ENCODE measurements at regions not wholly inside any gene's neighbourhood (a gene's known extent, or its start where the extent isn't known, plus 50 kb on each side); places are given as distances from the start of the nearest gene placed in this dataset.

- no peaks in the 10 kb centered on the region for H3K4me1 Mint-ChIP-seq
- ChIA-PET POLR2A (no interaction called here), CTCF (no interaction called here)
- no peak overlapping the region for H3K4me3 ChIP-seq (ENCODE audit: control insufficient read depth in 1 of 2, extremely low read depth in 1 of 2, low read length in 1 of 2)
- no peaks in the 10 kb centered on the region for H3K9me3 ChIP-seq
- H3K4me3 Mint-ChIP-seq = no peak overlapping the region
- H3K36me3 ChIP-seq (ENCODE audit: control insufficient read depth in 2 of 2, extremely low read depth in 1 of 2, insufficient read depth in 1 of 2, low read length in 1 of 2) = no peaks in the 10 kb centered on the region
- H3K27ac Mint-ChIP-seq = no peak overlapping the region
- peaks cover 0 to 3% of the 10 kb centered on the region in 2 donors for H3K27me3 Mint-ChIP-seq
- no peaks in the 10 kb centered on the region for H3K27me3 ChIP-seq (replicated peaks in 1 of 2; ENCODE audit: control insufficient read depth in 2 of 2, extremely low read depth in 1 of 2, insufficient read depth in 2 of 2, low read length in 1 of 2)
- 63% methylated on average over 1 of the region's 3 CpGs for WGBS (ENCODE audit: insufficient coverage)
- no peak for DNase-seq
- H3K4me1 ChIP-seq (ENCODE audit: control insufficient read depth in 1 of 2, extremely low read depth in 1 of 2, insufficient read depth in 2 of 2, low read length in 2 of 2) = no peaks in the 10 kb centered on the region
- no peak overlapping the region for H3K27ac ChIP-seq (ENCODE audit: low read length)
- H3K36me3 Mint-ChIP-seq = no peaks in the 10 kb centered on the region
- peaks cover 9 to 21% (median 17%) of the 10 kb centered on the region in 3 donors for H3K9me3 Mint-ChIP-seq
- no peak for ATAC-seq (replicated peaks in 1 of 4)
Observed at GRCh38 chr7:42574685-42575084, 337.2 kb downstream of the C7orf25 start.

- 47% methylated on average over 3 of the region's 7 CpGs for WGBS (ENCODE audit: insufficient coverage)
- POLR2A ChIA-PET = no interaction called here
- no peak overlapping the region for H3K27ac Mint-ChIP-seq
- H3K4me1 Mint-ChIP-seq = no peaks in the 10 kb centered on the region
- ATAC-seq (replicated peaks in 1 of 4) = no peak
- Histone ChIP-seq H3K27me3 (replicated peaks in 1 of 2; ENCODE audit: control insufficient read depth in 2 of 2, extremely low read depth in 1 of 2, insufficient read depth in 2 of 2, low read length in 1 of 2) (no peaks in the 10 kb centered on the region), H3K9me3 (no peaks in the 10 kb centered on the region), H3K4me3 (ENCODE audit: control insufficient read depth in 1 of 2, extremely low read depth in 1 of 2, low read length in 1 of 2) (no peak overlapping the region), H3K4me1 (ENCODE audit: control insufficient read depth in 1 of 2, extremely low read depth in 1 of 2, insufficient read depth in 2 of 2, low read length in 2 of 2) (no peaks in the 10 kb centered on the region), H3K36me3 (ENCODE audit: control insufficient read depth in 2 of 2, extremely low read depth in 1 of 2, insufficient read depth in 1 of 2, low read length in 1 of 2) (no peaks in the 10 kb centered on the region), H3K27ac (ENCODE audit: low read length) (no peak overlapping the region)
- H3K9me3 Mint-ChIP-seq = peaks cover 3 to 20% (median 15%) of the 10 kb centered on the region in 3 donors
- H3K36me3 Mint-ChIP-seq = no peaks in the 10 kb centered on the region
- H3K4me3 Mint-ChIP-seq = no peak overlapping the region
- CTCF ChIA-PET = no interaction called here
- peaks cover 0 to 7% of the 10 kb centered on the region in 2 donors for H3K27me3 Mint-ChIP-seq
- DNase-seq = no peak
Observed at GRCh38 chr7:42573881-42574672, 337.1 kb upstream of the GLI3 start.

- Histone ChIP-seq H3K36me3 (ENCODE audit: control insufficient read depth in 2 of 2, extremely low read depth in 1 of 2, insufficient read depth in 1 of 2, low read length in 1 of 2) (no peaks in the 10 kb centered on the region), H3K27ac (ENCODE audit: low read length) (no peak overlapping the region), H3K4me3 (ENCODE audit: control insufficient read depth in 1 of 2, extremely low read depth in 1 of 2, low read length in 1 of 2) (no peak overlapping the region), H3K9me3 (no peaks in the 10 kb centered on the region), H3K27me3 (replicated peaks in 1 of 2; ENCODE audit: control insufficient read depth in 2 of 2, extremely low read depth in 1 of 2, insufficient read depth in 2 of 2, low read length in 1 of 2) (no peaks in the 10 kb centered on the region), H3K4me1 (ENCODE audit: control insufficient read depth in 1 of 2, extremely low read depth in 1 of 2, insufficient read depth in 2 of 2, low read length in 2 of 2) (no peaks in the 10 kb centered on the region)
- WGBS (ENCODE audit: insufficient coverage) = no CpG with 5 or more reads among the region's 1 CpG
- peaks cover 0 to 20% (median 4%) of the 10 kb centered on the region in 3 donors for H3K9me3 Mint-ChIP-seq
- DNase-seq = no peak
- no peak overlapping the region for H3K27ac Mint-ChIP-seq
- no peaks in the 10 kb centered on the region for H3K4me1 Mint-ChIP-seq
- ChIA-PET POLR2A (interaction anchor here in 1 of 2 donors (0.6 kb wide), 1 partner anchor 10 kb away, joined by 3 read pairs; no protein-coding TSS in a partner anchor), CTCF (no interaction called here)
- ATAC-seq (replicated peaks in 1 of 4) = no peak
- H3K27me3 Mint-ChIP-seq = peaks cover 0 to 7% of the 10 kb centered on the region in 2 donors
- H3K4me3 Mint-ChIP-seq = no peak overlapping the region
- no peaks in the 10 kb centered on the region for H3K36me3 Mint-ChIP-seq
Observed at GRCh38 chr7:42572561-42572960, 335.6 kb upstream of the GLI3 start.

GRCh38 chr7:42572056-42572455 is 335.0 kb upstream of the GLI3 start:
- WGBS (ENCODE audit: insufficient coverage) = 75% methylated on average over 1 of the region's 8 CpGs
- Mint-ChIP-seq H3K4me3 (no peak overlapping the region), H3K27ac (no peak overlapping the region), H3K27me3 (peaks cover 0 to 7% of the 10 kb centered on the region in 2 donors), H3K4me1 (no peaks in the 10 kb centered on the region), H3K9me3 (peaks cover 0 to 16% (median 0%) of the 10 kb centered on the region in 3 donors), H3K36me3 (no peaks in the 10 kb centered on the region)
- Histone ChIP-seq H3K4me3 (ENCODE audit: control insufficient read depth in 1 of 2, extremely low read depth in 1 of 2, low read length in 1 of 2) (no peak overlapping the region), H3K36me3 (ENCODE audit: control insufficient read depth in 2 of 2, extremely low read depth in 1 of 2, insufficient read depth in 1 of 2, low read length in 1 of 2) (no peaks in the 10 kb centered on the region), H3K4me1 (ENCODE audit: control insufficient read depth in 1 of 2, extremely low read depth in 1 of 2, insufficient read depth in 2 of 2, low read length in 2 of 2) (no peaks in the 10 kb centered on the region), H3K27me3 (replicated peaks in 1 of 2; ENCODE audit: control insufficient read depth in 2 of 2, extremely low read depth in 1 of 2, insufficient read depth in 2 of 2, low read length in 1 of 2) (no peaks in the 10 kb centered on the region), H3K27ac (ENCODE audit: low read length) (no peak overlapping the region), H3K9me3 (no peaks in the 10 kb centered on the region)
- POLR2A ChIA-PET = interaction anchor here in 1 of 2 donors (0.6 kb wide), 1 partner anchor 10 kb away, joined by 3 read pairs; no protein-coding TSS in a partner anchor
- no peak for ATAC-seq (replicated peaks in 1 of 4)
- CTCF ChIA-PET = no interaction called here
- DNase-seq = no peak

GRCh38 chr7:42570944-42571343 is 333.9 kb upstream of the GLI3 start:
- H3K27ac Mint-ChIP-seq = no peak overlapping the region
- Histone ChIP-seq H3K36me3 (ENCODE audit: control insufficient read depth in 2 of 2, extremely low read depth in 1 of 2, insufficient read depth in 1 of 2, low read length in 1 of 2) (no peaks in the 10 kb centered on the region), H3K9me3 (no peaks in the 10 kb centered on the region), H3K27ac (ENCODE audit: low read length) (no peak overlapping the region), H3K4me1 (ENCODE audit: control insufficient read depth in 1 of 2, extremely low read depth in 1 of 2, insufficient read depth in 2 of 2, low read length in 2 of 2) (no peaks in the 10 kb centered on the region), H3K4me3 (ENCODE audit: control insufficient read depth in 1 of 2, extremely low read depth in 1 of 2, low read length in 1 of 2) (no peak overlapping the region), H3K27me3 (replicated peaks in 1 of 2; ENCODE audit: control insufficient read depth in 2 of 2, extremely low read depth in 1 of 2, insufficient read depth in 2 of 2, low read length in 1 of 2) (no peaks in the 10 kb centered on the region)
- H3K4me3 Mint-ChIP-seq = no peak overlapping the region
- H3K36me3 Mint-ChIP-seq = no peaks in the 10 kb centered on the region
- no CpG with 5 or more reads among the region's 2 CpGs for WGBS (ENCODE audit: insufficient coverage)
- DNase-seq = no peak
- peaks cover 0 to 7% of the 10 kb centered on the region in 2 donors for H3K27me3 Mint-ChIP-seq
- H3K9me3 Mint-ChIP-seq = peaks cover 0 to 16% (median 0%) of the 10 kb centered on the region in 3 donors
- CTCF ChIA-PET = no interaction called here
- POLR2A ChIA-PET = no interaction called here
- no peak for ATAC-seq (replicated peaks in 1 of 4)
- H3K4me1 Mint-ChIP-seq = no peaks in the 10 kb centered on the region

- no peak overlapping the region for H3K27ac Mint-ChIP-seq
- DNase-seq (no peak), ATAC-seq (replicated peaks in 1 of 4) (no peak)
- no peaks in the 10 kb centered on the region for H3K4me1 Mint-ChIP-seq
- Histone ChIP-seq H3K36me3 (ENCODE audit: control insufficient read depth in 2 of 2, extremely low read depth in 1 of 2, insufficient read depth in 1 of 2, low read length in 1 of 2) (no peaks in the 10 kb centered on the region), H3K27ac (ENCODE audit: low read length) (no peak overlapping the region), H3K27me3 (replicated peaks in 1 of 2; ENCODE audit: control insufficient read depth in 2 of 2, extremely low read depth in 1 of 2, insufficient read depth in 2 of 2, low read length in 1 of 2) (no peaks in the 10 kb centered on the region), H3K9me3 (no peaks in the 10 kb centered on the region), H3K4me3 (ENCODE audit: control insufficient read depth in 1 of 2, extremely low read depth in 1 of 2, low read length in 1 of 2) (no peak overlapping the region), H3K4me1 (ENCODE audit: control insufficient read depth in 1 of 2, extremely low read depth in 1 of 2, insufficient read depth in 2 of 2, low read length in 2 of 2) (no peaks in the 10 kb centered on the region)
- ChIA-PET CTCF (no interaction called here), POLR2A (no interaction called here)
- H3K27me3 Mint-ChIP-seq = peaks cover 0 to 7% of the 10 kb centered on the region in 2 donors
- WGBS (ENCODE audit: insufficient coverage) = no CpG with 5 or more reads among the region's 4 CpGs
- H3K4me3 Mint-ChIP-seq = no peak overlapping the region
- H3K9me3 Mint-ChIP-seq = peaks cover 10 to 21% (median 11%) of the 10 kb centered on the region in 3 donors
- no peaks in the 10 kb centered on the region for H3K36me3 Mint-ChIP-seq
Observed at GRCh38 chr7:42567051-42567450, 330.0 kb upstream of the GLI3 start.

All from T-cell (primary cell).